ENCODE measurements at regions not wholly inside any gene's neighbourhood (a gene's known extent, or its start where the extent isn't known, plus 50 kb on each side); places are given as distances from the start of the nearest gene placed in this dataset.

GRCh38 chr9:89655990-89656657 is 51.3 kb downstream of the GADD45G start:
- H3K4me3 ChIP-seq (ENCODE audit: low read length): no peak overlapping the region
- H3K9ac ChIP-seq (ENCODE audit: low read length): no peak overlapping the region
- no peaks in the 10 kb centered on the region for H3K27me3 ChIP-seq (ENCODE audit: control insufficient read depth, insufficient read depth, low read length)
- no peaks in the 10 kb centered on the region for H3K36me3 ChIP-seq (ENCODE audit: control insufficient read depth, insufficient read depth, low read length)
- H3K4me1 ChIP-seq (ENCODE audit: control insufficient read depth, insufficient read depth, low read length): peaks cover 26% of the 10 kb centered on the region
- no peaks in the 10 kb centered on the region for H3K9me3 ChIP-seq (ENCODE audit: control insufficient read depth, low read length)

GRCh38 chr9:89657295-89657694 is 52.5 kb downstream of the GADD45G start:
- peaks cover 38% of the 10 kb centered on the region for H3K4me1 ChIP-seq (ENCODE audit: control insufficient read depth, insufficient read depth, low read length)
- H3K27me3 ChIP-seq (ENCODE audit: control insufficient read depth, insufficient read depth, low read length): no peaks in the 10 kb centered on the region
- no peak overlapping the region for H3K4me3 ChIP-seq (ENCODE audit: low read length)

GRCh38 chr9:89657765-89658164 is 53.0 kb downstream of the GADD45G start:
- H3K27me3 ChIP-seq (ENCODE audit: control insufficient read depth, insufficient read depth, low read length): no peaks in the 10 kb centered on the region
- H3K9ac ChIP-seq (ENCODE audit: low read length): no peak overlapping the region
- H3K9me3 ChIP-seq (ENCODE audit: control insufficient read depth, low read length): no peaks in the 10 kb centered on the region
- peaks cover 43% of the 10 kb centered on the region for H3K4me1 ChIP-seq (ENCODE audit: control insufficient read depth, insufficient read depth, low read length)
- no peaks in the 10 kb centered on the region for H3K36me3 ChIP-seq (ENCODE audit: control insufficient read depth, insufficient read depth, low read length)
- no peak overlapping the region for H3K4me3 ChIP-seq (ENCODE audit: low read length)

More at GRCh38 chr9:89657295-89657694, 52.5 kb downstream of the GADD45G start:
- no peak overlapping the region for H3K9ac ChIP-seq (ENCODE audit: low read length)
- no peaks in the 10 kb centered on the region for H3K9me3 ChIP-seq (ENCODE audit: control insufficient read depth, low read length)
- no peaks in the 10 kb centered on the region for H3K36me3 ChIP-seq (ENCODE audit: control insufficient read depth, insufficient read depth, low read length)

GRCh38 chr9:89658401-89658800 is 53.6 kb downstream of the GADD45G start:
- peaks cover 49% of the 10 kb centered on the region for H3K4me1 ChIP-seq (ENCODE audit: control insufficient read depth, insufficient read depth, low read length)

GRCh38 chr9:89658931-89659330 is 54.1 kb downstream of the GADD45G start:
- H3K4me1 ChIP-seq (ENCODE audit: control insufficient read depth, insufficient read depth, low read length): peaks cover 54% of the 10 kb centered on the region
- no peaks in the 10 kb centered on the region for H3K36me3 ChIP-seq (ENCODE audit: control insufficient read depth, insufficient read depth, low read length)
- no peaks in the 10 kb centered on the region for H3K9me3 ChIP-seq (ENCODE audit: control insufficient read depth, low read length)
- no peak overlapping the region for H3K4me3 ChIP-seq (ENCODE audit: low read length)
- H3K9ac ChIP-seq (ENCODE audit: low read length): no peak overlapping the region
- H3K27me3 ChIP-seq (ENCODE audit: control insufficient read depth, insufficient read depth, low read length): no peaks in the 10 kb centered on the region

More at GRCh38 chr9:89658401-89658800, 53.6 kb downstream of the GADD45G start:
- Histone ChIP-seq H3K4me3 (ENCODE audit: low read length) (no peak overlapping the region), H3K9me3 (ENCODE audit: control insufficient read depth, low read length) (no peaks in the 10 kb centered on the region), H3K27me3 (ENCODE audit: control insufficient read depth, insufficient read depth, low read length) (no peaks in the 10 kb centered on the region), H3K36me3 (ENCODE audit: control insufficient read depth, insufficient read depth, low read length) (no peaks in the 10 kb centered on the region), H3K9ac (ENCODE audit: low read length) (no peak overlapping the region)

GRCh38 chr9:89659473-89659872 is 54.7 kb downstream of the GADD45G start:
- H3K9ac ChIP-seq (ENCODE audit: low read length): no peak overlapping the region
- no peak overlapping the region for H3K4me3 ChIP-seq (ENCODE audit: low read length)
- no peaks in the 10 kb centered on the region for H3K27me3 ChIP-seq (ENCODE audit: control insufficient read depth, insufficient read depth, low read length)
- H3K36me3 ChIP-seq (ENCODE audit: control insufficient read depth, insufficient read depth, low read length): no peaks in the 10 kb centered on the region
- peaks cover 60% of the 10 kb centered on the region for H3K4me1 ChIP-seq (ENCODE audit: control insufficient read depth, insufficient read depth, low read length)
- no peaks in the 10 kb centered on the region for H3K9me3 ChIP-seq (ENCODE audit: control insufficient read depth, low read length)

- H3K36me3 ChIP-seq (ENCODE audit: control insufficient read depth, insufficient read depth, low read length): no peaks in the 10 kb centered on the region
- H3K9me3 ChIP-seq (ENCODE audit: control insufficient read depth, low read length): no peaks in the 10 kb centered on the region
- H3K9ac ChIP-seq (ENCODE audit: low read length): no peak overlapping the region
- no peaks in the 10 kb centered on the region for H3K27me3 ChIP-seq (ENCODE audit: control insufficient read depth, insufficient read depth, low read length)
- H3K4me3 ChIP-seq (ENCODE audit: low read length): no peak overlapping the region
- H3K4me1 ChIP-seq (ENCODE audit: control insufficient read depth, insufficient read depth, low read length): peaks cover 66% of the 10 kb centered on the region
Measured at GRCh38 chr9:89659891-89660685, 55.3 kb downstream of the GADD45G start.

GRCh38 chr9:89661391-89661949 is 56.7 kb downstream of the GADD45G start:
- no peaks in the 10 kb centered on the region for H3K27me3 ChIP-seq (ENCODE audit: control insufficient read depth, insufficient read depth, low read length)
- peaks cover 78% of the 10 kb centered on the region for H3K4me1 ChIP-seq (ENCODE audit: control insufficient read depth, insufficient read depth, low read length)
- H3K9ac ChIP-seq (ENCODE audit: low read length): no peak overlapping the region
- H3K4me3 ChIP-seq (ENCODE audit: low read length): peak overlapping the region; percentile 6
- no peaks in the 10 kb centered on the region for H3K36me3 ChIP-seq (ENCODE audit: control insufficient read depth, insufficient read depth, low read length)
- no peaks in the 10 kb centered on the region for H3K9me3 ChIP-seq (ENCODE audit: control insufficient read depth, low read length)

GRCh38 chr9:89661956-89662717 is 57.3 kb downstream of the GADD45G start:
- Histone ChIP-seq H3K4me1 (ENCODE audit: control insufficient read depth, insufficient read depth, low read length) (peaks cover 85% of the 10 kb centered on the region), H3K36me3 (ENCODE audit: control insufficient read depth, insufficient read depth, low read length) (no peaks in the 10 kb centered on the region), H3K27me3 (ENCODE audit: control insufficient read depth, insufficient read depth, low read length) (no peaks in the 10 kb centered on the region), H3K4me3 (ENCODE audit: low read length) (peak overlapping the region; percentile 6), H3K9me3 (ENCODE audit: control insufficient read depth, low read length) (no peaks in the 10 kb centered on the region), H3K9ac (ENCODE audit: low read length) (peak overlapping the region; percentile 67)

- Histone ChIP-seq H3K9ac (ENCODE audit: low read length) (no peak overlapping the region), H3K36me3 (ENCODE audit: control insufficient read depth, insufficient read depth, low read length) (no peaks in the 10 kb centered on the region), H3K27me3 (ENCODE audit: control insufficient read depth, insufficient read depth, low read length) (no peaks in the 10 kb centered on the region), H3K9me3 (ENCODE audit: control insufficient read depth, low read length) (no peaks in the 10 kb centered on the region), H3K4me1 (ENCODE audit: control insufficient read depth, insufficient read depth, low read length) (peaks cover 93% of the 10 kb centered on the region), H3K4me3 (ENCODE audit: low read length) (no peak overlapping the region)
Measured at GRCh38 chr9:89662718-89663613, 58.2 kb downstream of the GADD45G start.

- no peak overlapping the region for H3K9ac ChIP-seq (ENCODE audit: low read length)
- H3K4me1 ChIP-seq (ENCODE audit: control insufficient read depth, insufficient read depth, low read length): peaks cover 97% of the 10 kb centered on the region
- no peaks in the 10 kb centered on the region for H3K9me3 ChIP-seq (ENCODE audit: control insufficient read depth, low read length)
- no peak overlapping the region for H3K4me3 ChIP-seq (ENCODE audit: low read length)
- no peaks in the 10 kb centered on the region for H3K36me3 ChIP-seq (ENCODE audit: control insufficient read depth, insufficient read depth, low read length)
- no peaks in the 10 kb centered on the region for H3K27me3 ChIP-seq (ENCODE audit: control insufficient read depth, insufficient read depth, low read length)
Measured at GRCh38 chr9:89663614-89663970, 58.8 kb downstream of the GADD45G start.
